HG03442 (cell line): ENCODE measurements at regions not wholly inside any gene's neighbourhood (a gene's known extent, or its start where the extent isn't known, plus 50 kb on each side); places are given as distances from the start of the nearest gene placed in this dataset.

ENCODE experiments used
- ATAC-seq: cut with Tn5 transposase; IDR thresholded peaks from one replicate; pipeline ENCODE4 v1.9.1; 2021; ENCODE audit warnings: mild to moderate bottlenecking, moderate library complexity; ENCODE audit not compliant: unreplicated experiment

DNA sequence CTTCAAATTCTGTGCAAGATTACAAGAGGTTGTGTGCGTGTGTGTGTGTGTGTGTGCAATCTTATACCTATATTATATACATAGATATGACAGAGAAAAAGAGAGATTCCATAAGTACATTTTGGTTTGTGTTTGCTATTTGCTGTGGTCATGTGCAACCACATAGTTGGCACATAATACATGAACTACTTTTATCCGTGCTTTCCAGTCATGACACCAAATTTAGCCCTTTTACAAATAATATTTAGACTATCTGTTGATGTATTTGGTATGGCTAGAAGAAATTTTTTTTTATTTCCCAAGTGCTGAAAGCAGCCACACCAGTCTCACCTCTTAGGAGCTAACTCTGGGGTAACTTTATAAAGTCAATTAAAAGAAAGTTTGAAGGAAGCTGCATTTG is 63.5 kb upstream of the EGFR start:
- ATAC-seq, result no peak

DNA sequence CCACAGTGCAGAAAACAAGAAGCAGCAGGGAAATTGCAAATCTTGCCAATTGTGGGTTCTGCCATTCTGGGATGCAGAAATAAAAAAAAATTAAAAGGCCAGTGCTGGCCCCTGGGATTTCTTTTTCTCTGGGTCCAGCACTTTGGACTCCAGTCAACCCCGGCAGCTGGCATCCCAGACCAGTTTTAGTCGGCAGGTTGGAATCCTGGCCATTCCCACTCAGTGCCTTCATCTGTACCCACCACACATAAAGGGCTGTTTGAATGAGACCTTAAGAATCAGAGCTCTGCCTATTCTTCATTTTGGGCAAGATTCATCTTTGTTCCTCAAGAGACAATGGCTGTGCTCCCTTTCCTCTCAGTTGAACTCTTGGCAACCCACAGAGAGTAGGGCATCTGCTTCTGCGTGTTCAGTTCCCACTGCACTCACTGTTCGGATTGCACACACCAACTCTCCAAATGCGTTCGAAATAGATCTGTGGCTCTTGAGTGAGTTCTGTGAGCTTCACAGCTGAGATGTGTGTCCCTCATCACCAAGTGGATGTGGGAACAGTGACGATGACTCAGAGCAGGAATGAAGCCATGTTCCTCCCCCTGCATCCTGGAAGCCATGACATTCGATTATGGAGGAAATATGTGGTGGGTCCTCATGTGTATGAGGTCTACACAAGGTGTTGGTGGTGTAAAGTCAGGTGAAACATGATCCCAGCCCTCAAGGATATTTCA is 63.0 kb upstream of the EGFR start:
- no peak for ATAC-seq

- no peak for ATAC-seq
These were observed 62.0 kb upstream of the EGFR start for GRCh38 chr7:54956865-54957264.

DNA sequence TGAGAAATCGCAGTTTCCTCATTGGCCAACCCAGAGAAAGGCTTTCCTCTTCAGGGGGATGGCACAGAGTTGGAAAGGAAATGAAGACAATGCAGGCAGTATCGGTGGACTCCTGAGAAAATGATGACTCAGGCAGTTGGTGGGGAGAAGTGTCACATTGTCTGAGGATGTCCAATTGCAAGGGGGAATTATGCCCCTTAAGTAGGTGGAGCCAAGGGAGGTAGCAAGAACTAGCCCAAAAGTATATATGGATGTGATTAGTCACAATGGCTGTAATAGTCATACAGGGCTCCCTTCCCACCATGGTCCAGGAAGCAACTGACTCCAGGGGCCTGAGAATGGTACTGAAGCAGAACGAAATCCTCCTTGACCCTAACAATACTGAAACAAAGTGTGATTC is 58.3 kb upstream of the EGFR start:
- peak; percentile 50 for ATAC-seq

DNA sequence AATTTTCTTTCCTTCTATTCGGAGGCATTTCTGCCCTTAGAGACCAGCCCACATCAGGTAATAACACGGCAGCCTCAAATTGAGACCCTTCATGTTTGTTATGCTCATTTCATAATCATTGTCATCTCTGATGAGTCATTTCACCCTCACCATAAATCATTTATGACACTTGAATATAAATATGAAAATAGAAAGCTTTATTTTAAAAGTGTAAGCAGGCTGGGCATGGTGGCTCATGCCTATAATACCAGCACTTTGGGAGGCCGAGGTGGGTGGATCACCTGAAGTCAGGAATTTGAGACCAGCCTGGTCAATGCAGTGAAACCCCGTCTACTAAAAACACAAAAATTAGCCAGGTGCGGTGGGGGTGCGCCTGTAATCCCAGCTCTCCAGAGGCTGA is 57.4 kb upstream of the EGFR start:
- ATAC-seq, result no peak

- ATAC-seq, result no peak
These were observed 55.7 kb upstream of the EGFR start for GRCh38 chr7:54963155-54963554.

DNA sequence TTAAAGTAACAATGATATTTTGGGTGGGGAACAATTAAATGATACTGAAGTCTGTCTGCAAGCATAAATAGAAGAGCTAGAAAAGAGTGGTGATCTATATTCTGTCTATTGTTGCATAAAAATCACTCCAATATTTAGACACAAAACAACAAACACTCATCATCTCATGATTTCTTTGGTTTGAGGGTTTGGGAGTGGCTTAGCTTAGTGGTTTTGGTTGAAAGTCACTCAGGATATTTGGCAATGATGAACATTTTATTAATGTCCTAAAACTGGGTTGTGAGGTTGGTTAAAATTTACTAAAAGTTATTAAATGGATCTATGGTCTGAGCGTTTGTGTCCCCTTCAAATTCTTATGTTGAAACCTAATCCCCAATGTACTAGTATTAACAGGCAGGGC is 54.7 kb upstream of the EGFR start:
- no peak for ATAC-seq

DNA sequence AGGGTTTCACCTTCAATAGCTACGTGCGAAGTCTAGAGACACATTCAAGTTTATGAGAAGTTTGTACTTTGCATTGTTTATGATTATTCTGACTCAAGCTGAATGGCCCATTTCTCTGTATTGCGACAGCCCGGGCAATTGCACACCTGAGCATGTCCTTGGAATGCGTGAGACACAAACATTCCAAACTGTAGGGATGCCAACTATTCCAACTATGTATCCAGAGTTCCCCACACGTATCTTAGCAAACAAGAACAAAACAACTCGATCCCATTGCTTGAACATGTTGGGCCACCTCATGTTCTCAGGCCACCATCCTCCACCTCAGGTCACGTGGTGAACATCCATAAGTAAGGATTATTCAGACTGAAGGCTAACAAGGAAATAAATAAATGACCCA is 51.4 kb upstream of the EGFR start:
- no peak for ATAC-seq

DNA sequence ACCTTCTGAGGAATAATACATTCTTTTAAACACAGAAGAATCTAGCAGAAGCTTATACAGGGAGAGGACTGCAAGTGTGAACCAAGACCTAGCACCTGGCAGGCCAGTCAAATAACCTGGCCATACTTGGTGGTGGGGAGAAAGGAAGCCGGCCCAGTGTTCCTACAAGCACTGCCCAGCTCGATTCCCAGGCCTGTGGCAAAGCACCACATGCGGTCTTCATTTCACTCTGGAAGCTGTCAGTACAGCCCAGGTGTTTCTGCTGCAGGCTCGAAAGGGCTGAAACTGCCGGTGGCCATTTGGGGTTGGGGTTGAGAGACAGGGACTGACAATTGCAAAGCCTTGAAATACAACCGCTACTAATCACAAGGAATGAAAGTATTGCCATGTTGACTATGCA is 50.8 kb upstream of the EGFR start:
- ATAC-seq, result no peak
